ENCODE measurements at regions not wholly inside any gene's neighbourhood (a gene's known extent, or its start where the extent isn't known, plus 50 kb on each side); places are given as distances from the start of the nearest gene placed in this dataset.

GRCh38 chr10:113219446-113219845, 269.4 kb downstream of the TCF7L2 start:
- DNase-seq (ENCODE audit: low read depth), result no peak

- peak; percentile 7 for DNase-seq (ENCODE audit: low read depth)
Measured at GRCh38 chr10:113221756-113222168, 271.7 kb downstream of the TCF7L2 start.

GRCh38 chr10:113222207-113222606, 272.2 kb downstream of the TCF7L2 start:
- DNase-seq (ENCODE audit: low read depth), result no peak

DNA sequence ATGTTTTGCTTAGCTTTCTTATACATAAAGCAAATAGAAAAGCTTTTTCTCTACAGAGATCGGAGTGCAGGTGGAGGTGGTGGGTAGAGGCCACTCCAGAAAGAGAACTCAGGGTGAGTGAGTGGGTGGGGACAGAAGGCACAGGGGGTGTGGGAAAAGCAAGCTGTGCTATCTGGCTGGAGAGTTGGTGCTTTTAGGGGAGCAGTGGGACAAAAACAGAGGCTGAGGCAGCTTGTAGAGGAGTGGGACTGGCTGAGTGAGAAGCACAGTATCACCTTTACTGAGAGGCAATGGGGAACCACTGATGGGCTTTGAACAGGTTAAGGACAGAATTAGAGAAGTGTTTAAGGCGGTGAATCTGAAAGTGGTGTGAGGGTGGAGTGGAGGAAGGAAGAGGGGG, 275.3 kb downstream of the TCF7L2 start:
- DNase-seq (ENCODE audit: low read depth), result no peak

GRCh38 chr10:113225903-113226302, 275.9 kb downstream of the TCF7L2 start:
- DNase-seq (ENCODE audit: low read depth), result no peak

DNA sequence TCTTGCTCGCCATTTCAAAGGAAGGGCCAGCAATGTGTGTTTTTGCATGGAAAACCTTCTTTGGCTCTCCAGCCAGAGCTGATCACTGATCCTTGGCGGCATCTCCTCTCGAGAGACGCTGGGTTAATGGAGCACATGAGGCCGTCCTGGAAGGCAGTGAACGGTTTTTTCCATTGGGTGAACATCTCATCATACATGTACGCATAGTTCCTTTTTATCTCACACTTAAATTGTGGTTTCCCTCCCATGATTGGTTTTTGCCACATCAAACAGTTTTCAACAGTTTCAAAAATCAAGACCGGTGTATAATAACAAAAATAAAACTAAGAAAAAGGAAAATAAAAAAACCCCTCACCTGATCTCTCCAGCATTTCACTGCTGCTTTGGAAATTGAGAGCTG, 276.4 kb downstream of the TCF7L2 start:
- DNase-seq (ENCODE audit: low read depth), result no peak

DNA sequence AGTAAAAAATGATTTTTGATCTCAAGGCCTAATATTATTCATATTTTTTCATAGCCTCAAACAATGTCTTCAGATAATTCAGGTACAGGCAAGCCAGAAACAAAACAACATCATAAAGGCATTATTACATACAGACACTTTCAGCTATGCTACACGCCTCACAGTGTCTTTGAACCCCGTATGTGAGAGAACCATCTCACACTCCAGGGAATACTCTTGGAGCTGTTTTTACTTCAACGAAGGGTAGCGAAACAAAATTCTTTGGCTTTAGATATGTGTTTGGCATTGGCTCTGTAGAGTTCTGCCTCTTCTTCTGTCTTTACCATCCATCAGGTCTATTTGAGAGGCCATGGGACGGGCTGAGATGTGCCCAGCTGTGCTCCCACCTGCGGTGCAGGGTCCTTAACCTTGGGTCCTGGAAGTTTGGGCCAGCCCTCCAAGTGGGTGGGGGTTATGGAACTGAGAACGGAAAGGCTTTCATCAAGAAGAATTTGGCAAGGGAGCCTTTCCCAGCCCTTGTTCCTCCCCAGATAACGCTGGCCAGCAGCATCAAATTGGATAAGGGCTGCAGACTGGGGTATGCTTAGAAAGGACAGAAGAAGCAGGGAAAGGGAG, 276.9 kb downstream of the TCF7L2 start:
- no peak for DNase-seq (ENCODE audit: low read depth)

DNA sequence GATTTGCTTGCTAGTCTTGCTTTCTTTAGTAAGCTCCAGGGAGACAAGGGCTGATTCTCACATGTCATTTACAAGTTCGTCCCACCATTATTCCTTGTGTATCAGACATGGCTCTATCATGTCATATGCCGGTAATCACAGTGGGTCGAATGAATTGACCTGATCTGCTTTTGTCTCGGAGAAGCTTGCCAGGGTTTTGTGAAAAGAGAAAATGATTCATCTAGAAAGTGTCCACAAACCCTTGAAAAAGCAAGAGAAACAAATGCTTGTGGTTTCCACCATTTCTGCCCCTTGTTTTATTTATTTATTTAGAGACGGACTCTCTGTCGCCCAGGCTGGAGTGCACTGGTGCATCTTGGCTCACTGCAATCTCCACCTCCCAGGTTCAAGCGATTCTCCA, 278.5 kb downstream of the TCF7L2 start:
- peak; percentile 34 for DNase-seq (ENCODE audit: low read depth)

DNA sequence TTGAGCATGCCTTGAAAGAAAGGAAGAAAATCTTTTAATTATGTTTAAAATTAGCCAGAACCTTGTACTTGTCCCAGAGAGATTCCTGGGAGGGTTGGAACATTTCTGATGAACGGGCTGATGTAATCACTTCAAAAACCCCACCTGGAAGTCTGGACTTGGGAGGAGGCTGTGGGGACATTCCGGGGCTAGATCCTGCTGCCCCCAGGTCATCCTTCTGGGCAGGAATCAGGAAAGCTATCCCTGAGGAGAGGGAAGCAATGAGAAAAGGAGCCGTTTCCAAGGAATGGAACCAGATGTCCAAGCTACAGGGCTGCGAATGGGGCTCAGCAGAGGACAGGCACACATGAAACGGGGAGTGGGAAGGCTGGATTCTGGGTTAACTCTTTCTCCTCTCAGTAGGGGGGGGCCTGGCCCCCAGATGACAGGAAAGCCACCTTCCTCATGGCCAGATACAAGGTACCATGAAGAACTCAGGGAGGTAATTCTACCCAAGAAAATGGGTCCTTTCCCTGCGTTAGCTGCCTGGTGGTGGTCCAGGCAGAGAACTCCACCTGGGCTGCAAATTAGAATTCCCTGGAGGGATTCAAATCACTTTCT, 280.1 kb downstream of the TCF7L2 start:
- DNase-seq (ENCODE audit: low read depth), result no peak

DNA sequence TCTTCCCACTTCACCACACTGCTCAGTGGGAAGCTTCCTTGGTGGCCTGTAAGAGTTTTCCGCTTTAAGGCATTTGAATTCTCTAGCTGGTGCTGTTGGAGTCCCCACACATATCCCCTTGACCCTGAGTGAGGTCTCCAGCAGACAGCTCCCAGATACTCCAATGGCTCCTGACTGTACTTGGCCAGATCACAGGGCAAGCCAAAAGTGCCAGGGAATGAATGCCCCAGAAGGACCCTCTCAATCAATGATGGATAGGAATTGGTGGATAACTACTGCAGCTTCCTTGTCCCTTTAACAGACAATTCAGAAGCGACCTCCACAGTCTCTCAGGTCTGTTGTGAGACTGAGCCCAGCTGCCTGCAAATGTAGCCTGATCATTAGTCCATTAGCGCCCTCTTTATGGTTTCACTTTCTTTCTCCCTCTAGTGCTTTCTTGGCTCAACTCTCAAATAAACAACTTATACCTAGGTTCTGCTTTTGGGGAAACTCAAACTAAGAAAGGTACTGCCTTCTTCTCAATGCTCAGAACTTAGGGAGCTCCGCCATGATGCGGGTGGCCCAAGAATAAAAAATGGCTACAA, 283.0 kb downstream of the TCF7L2 start:
- DNase-seq (ENCODE audit: low read depth), result no peak

- no peak for DNase-seq (ENCODE audit: low read depth)
Measured at GRCh38 chr10:113234481-113234880, 284.4 kb downstream of the TCF7L2 start.

DNA sequence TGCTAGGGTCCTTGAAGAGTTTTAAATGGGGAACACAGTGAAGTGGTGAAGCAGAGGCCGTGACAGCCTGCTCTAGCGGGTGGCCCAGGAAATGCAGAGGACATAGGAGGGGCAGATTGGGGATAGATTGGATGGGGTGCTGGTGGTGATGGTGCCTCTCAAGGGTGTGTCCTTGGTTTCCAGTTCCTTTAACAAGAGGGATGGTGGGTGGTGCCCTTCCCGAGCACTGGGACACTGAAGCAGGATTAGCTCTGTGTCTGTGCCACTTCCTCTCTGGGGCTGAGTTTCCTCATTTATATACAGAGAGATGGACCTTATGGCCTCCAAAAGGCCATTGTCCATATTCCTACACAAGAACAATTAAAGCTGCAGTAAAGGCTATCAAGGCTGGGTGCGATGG, 285.5 kb downstream of the TCF7L2 start:
- no peak for DNase-seq (ENCODE audit: low read depth)

- no peak for DNase-seq (ENCODE audit: low read depth)
Measured at GRCh38 chr10:113236998-113237397, 287.0 kb downstream of the TCF7L2 start.

- no peak for DNase-seq (ENCODE audit: low read depth)
Measured at GRCh38 chr10:113239566-113240350, 289.7 kb downstream of the TCF7L2 start.

DNA sequence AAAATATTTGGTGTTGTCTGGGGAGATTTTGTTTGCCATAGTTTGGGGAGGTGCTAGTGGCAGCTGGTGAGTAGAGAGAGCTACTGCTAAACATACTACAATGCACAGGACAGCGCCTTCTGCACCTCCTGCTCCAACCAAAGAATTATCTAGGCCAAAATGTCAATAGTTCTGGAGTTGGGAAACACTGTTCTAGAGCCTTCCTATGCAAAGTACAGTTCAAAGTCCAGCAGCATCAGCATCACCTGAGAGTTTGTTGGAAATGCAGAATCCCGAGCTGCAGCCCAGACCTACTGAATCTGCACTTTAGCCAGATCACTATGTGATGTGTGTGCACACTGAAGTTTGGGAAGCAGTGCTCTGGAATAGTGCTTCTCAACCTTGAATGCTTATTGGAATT, 290.7 kb downstream of the TCF7L2 start:
- no peak for DNase-seq (ENCODE audit: low read depth)

GRCh38 chr10:113241599-113242360, 291.7 kb downstream of the TCF7L2 start:
- no peak for DNase-seq (ENCODE audit: low read depth)

DNA sequence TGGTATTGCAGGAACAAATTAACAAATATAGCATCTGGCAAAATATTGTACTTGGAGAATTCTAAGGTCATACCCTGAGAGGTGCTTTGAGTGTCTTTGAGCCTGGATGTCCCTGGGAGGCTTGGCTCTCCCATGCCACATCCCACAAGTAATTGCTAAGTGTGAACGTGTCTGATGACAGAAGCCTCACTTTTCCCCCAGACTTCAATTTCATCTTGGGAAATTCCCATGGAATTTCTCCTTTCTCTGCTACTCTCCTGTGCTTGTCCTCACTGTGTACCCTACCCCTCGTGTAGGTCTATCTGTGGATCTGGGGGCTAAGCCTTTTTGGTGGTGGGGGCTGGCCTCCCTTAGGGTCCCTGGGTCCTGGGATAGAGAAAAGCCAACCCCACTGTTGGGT, 293.3 kb downstream of the TCF7L2 start:
- no peak for DNase-seq (ENCODE audit: low read depth)

GRCh38 chr10:113244750-113245149, 294.7 kb downstream of the TCF7L2 start:
- no peak for DNase-seq (ENCODE audit: low read depth)

DNA sequence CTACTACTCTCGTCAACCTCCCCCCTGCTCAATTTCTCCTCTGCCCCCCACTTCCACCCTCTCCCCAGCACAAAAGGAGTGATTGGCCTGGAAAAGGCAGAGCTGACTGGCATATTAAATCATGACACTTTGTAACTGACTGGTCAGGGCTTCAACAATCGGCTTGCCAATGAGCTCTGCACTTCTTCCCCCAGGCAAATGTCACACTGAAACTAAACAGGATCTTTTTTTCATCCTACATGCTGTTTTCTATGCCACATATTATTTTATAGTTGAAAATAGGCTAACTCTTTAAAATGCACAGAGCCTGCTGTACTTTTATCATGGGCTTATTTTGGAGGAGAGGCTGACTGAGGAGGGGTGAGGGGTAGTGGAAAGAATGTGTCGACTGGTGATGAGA, 295.2 kb downstream of the TCF7L2 start:
- DNase-seq (ENCODE audit: low read depth), result no peak

GRCh38 chr10:113247050-113247449, 297.0 kb downstream of the TCF7L2 start:
- no peak for DNase-seq (ENCODE audit: low read depth)

DNA sequence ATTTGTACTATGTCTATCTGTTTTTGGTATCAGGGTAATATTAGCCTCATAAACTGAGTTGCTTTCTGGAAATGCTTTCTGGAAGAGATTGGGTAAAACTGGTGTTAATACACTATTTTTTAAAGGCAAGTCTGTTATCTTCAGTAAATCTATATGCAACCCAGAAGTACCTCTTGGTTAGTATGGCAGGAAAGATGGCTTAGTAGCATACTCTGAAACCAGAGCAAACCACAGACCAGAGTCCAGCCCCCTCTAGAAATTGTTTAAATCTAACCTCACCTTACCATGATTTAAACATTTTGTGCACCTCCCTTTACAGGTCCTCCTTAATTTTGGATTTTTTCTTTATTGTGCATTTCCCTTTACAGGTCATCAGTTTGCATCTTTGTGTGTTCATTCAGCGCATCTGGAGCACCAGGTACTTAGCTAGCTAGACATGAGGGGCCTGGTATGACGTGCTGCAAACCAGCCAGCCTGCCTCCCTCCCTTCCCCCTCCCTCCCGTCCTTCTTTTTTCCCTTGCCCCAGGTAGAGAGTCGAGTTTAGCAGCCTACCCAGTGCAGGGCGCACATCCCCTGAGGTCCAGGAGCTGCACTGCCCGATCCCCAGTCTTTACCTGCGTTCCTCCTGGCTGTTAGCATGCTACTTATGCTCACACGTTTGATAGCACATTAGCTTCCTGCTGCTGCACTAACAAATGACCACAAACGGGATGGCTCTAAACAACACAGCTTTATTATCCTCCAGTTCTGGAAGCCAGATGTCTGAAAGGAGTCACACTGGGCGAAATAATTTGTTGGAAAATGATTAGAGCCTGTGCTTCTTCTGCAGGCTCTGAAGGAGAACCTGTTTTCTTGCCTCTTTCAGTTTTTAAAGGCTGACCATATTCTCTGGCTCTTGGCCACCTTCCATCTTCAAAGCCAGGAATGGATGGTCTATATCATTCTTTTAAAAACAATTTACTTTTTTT, 299.9 kb upstream of the HABP2 start:
- DNase-seq (ENCODE audit: low read depth), result no peak

Measured in LHCN-M2 (cell line).